NCI-H526 (cell line): ENCODE measurements at regions not wholly inside any gene's neighbourhood (a gene's known extent, or its start where the extent isn't known, plus 50 kb on each side); places are given as distances from the start of the nearest gene placed in this dataset.

Experiments used
- DNase-seq, 2 experiments: peaks; one replicate each; lab custom pipeline; 2025; lab: John Stamatoyannopoulos, UW

DNA sequence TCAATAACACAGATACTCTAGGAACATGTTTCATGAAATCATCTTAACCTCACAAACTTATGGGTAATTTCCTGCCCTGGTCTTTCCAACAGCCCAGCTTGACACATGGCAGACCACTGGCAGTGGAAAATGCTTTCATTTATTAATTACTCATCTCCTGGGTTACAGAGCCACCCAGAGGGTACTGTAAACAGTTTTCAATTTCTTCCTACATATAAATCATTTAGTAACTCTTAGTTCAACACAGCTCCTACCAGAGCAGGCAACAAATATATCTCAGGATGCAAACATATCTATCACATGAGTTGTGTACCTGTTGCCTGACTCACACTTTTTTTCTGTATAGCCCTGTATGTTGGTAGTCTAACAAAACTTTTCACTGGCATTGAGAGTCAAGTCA, 99.2 kb upstream of the VRK2 start:
- DNase-seq: no peak

DNA sequence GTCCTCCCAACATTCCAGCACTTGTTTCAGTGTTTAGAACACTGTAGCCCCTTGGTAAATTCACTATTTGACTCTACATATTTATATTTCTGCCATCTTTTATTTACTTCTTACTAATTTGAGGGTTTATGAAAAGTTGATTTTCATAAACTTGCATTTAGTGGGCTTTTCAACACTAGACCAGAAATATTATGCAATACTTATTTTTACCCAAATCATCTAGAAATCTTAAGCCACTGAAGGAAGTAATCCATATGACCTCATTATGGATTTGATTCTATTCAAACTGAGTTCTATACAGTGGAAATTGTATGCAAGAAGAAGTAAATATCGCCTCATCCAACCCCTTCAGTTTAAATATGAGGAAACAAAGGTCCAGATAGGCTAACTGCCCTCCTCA, 92.6 kb upstream of the VRK2 start:
- no peak for DNase-seq

DNA sequence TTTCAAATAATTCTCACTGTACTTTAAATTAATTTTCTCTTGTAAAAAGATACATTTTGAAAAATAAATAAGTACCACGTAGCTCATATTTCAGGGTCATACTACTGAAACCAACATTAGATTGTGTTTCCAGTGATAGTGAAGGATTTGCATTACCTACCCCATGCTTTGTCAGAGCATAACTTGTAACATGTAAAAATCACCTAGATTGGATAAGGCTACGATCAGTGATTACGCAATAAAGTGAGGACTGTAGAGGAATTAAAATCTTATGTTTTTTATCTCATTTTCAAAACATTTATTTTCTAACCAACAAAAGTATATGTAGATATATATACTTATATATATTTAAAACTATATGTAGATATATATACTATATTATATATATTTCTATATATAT, 89.4 kb upstream of the VRK2 start:
- no peak for DNase-seq

DNA sequence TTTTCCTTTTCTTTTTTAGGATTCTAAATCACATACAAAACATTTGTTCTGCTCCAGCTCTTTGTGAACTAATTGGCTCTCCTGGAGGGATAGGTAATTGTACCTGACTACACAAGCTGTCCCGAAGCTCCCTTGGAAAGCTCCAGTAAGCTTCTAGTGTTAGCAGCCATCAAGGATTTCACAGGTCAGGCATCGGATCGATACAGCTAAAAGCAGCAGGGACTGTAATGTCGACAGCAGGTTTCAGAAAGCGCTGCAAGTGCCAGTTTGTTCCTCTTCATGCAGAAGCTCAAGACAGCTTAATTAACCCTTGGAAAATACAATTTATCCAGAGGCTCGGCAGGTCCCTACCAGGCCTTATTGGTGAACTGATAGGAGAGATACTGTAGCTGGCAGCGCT, 87.2 kb upstream of the VRK2 start:
- DNase-seq: no peak

DNA sequence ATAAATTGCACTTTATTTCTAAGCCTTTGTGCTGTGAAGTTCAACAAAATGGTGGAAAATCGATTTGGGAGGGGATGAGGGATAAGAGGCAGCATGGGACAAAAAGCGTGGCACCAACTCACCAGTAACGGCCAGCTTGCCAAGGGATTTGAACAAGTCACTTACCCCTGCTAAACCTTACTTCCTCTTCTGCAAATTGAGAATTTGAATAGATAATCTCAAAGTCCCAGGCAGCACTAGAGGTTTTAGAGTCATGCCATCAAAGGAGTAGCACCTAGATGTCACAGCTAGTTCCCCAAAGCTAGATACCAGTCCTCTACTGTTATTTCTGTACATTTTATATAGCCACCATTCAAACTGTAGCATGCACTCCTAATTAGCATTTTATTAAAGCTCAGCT, 83.7 kb upstream of the VRK2 start:
- DNase-seq: peak in 1 of 2 experiments; percentile 8

DNA sequence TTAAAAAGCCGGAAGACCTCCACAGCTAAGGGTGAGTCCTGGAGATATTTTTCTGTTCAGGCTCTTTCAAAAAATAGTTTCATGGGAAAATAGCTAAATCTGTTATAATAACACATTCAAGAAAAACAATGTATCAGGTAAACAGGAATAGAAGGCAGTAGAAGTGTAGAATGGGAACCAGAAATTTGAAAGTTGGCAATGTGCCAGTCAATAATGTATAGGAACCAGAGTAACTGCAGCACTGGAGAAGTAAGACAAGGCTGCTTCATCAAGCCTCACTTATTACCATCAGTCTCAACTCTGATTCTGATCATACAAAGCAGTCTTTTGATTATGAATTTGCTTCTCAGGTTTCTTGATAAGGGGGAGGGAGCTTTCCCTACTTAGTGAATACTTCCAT, 81.4 kb upstream of the VRK2 start:
- DNase-seq: no peak

DNA sequence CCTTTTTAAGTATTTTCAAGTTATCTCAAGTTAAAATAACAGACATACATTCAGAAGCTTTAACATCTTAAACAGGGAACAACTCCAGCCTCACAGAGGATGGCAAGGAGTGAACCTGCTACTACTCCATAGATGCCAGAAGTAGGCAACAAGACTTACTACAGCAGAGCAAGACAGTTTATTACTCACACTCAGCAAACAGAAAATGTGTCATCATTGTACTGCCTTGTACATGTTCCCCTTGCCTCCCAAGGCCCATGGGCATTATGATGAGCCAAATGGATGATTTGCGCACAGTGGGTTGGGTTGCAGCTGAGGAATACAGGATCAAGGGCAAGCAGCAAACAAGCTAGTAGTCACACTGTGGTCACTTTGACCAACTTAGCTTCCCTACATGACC, 80.6 kb upstream of the VRK2 start:
- DNase-seq: no peak

DNA sequence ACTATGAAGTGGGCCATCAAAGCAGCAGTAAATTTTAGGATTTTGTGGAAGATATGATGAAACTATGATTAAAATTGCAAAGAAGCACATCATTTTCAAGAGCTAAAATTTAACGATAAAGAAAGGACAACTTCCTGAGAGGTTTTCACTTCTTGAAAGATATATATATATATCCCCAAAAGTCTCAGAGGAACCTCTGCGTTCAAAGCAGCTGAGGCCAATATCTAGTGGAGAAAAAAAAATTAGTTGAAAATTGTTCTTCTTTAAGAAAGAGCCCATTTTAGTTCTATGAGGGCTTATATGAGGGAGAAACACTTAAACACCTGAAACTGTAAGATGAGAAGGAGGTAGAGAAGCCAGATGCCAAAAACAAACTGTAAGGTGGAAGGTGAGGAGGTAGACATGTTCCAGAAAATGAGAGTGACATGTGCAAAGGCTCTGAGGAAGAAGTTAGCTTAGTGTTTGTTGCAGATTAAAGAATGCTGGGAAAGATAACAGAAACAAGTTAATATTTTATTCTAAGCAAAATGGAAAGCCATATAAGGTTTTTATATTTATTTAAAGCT, 72.9 kb upstream of the VRK2 start:
- no peak for DNase-seq

DNA sequence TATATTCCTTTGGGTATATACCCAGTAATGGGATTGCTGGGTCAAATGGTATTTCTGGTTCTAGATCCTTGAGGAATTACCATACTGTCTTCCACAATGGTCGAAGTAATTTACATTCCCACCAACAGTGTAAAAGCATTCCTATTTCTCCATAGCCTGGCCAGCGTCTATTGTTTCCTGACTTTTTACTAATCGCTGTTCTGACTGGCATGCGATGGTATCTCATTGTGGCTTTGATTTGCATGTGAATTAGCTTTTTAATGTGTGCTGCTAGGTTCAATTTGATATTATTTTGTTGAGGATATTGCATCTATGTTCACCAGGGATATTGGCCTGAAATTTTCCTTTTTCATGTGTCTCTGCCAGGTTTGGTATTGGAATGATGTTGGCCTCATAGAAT, 67.4 kb upstream of the VRK2 start:
- DNase-seq: peak in 1 of 2 experiments; percentile 29

DNA sequence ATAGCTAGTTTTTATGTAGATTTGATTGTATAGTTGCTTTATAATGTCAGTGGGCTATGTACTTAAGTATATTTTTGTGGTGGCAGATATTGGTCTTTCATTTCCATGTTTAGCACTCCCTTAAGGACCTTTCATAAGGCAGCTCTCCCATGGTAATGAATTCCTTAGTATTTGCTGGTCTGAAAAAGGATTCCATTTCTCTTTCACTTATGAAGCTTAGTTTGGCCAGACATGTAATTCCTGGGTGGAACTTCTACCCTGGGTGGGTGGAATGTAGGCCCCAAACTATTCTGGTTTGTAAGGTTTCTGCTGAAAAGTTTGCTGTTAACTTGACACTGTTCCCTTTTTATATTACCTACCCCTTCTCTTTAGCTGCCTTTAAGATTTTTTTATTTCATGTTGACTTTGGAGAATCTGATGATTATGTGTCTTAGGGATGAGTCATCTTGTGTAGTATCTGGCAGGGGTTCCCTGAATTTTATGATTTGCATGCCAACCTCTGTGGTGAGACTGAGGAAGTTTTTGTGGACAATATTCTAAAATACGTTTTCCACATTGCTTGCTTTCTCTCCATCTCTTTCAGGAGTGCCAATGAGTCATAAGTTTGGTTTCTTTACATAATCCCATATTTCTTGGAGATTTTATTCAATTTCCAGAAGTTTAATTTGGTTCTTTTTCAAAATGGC, 65.4 kb upstream of the VRK2 start:
- no peak for DNase-seq

DNA sequence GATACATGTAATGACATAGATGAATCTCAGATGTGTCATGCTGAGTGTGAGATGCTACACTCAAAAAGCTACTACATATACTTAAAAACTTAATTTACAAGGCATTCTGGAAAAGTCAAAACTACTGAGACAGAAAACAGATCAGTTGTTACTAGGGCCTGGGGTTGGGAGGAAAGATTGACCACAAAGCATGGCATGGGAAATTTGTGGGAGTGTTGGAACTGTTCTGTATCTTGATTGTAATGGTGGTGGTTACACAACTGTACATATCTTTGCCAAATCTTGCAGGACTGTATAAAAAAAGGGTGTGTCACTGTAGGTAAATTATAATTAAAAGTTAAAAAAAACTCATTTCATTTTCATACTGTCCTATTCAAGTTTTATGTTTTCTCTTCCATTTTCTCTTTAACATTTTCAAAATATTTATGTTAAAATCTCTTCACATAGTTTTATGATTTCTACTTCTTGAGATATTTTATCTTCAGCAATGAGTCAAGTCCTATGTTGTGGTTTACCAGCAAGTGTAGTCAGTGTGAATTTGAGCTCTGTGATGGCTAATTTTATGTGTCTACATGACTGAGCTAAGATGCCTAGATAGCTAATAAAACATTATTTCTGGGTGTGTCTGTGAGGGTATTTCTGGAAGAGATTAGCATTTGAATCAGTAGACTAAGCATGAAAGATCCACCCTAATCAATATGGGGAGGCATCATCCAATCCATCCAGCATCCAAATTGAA, 58.6 kb upstream of the VRK2 start:
- no peak for DNase-seq

DNA sequence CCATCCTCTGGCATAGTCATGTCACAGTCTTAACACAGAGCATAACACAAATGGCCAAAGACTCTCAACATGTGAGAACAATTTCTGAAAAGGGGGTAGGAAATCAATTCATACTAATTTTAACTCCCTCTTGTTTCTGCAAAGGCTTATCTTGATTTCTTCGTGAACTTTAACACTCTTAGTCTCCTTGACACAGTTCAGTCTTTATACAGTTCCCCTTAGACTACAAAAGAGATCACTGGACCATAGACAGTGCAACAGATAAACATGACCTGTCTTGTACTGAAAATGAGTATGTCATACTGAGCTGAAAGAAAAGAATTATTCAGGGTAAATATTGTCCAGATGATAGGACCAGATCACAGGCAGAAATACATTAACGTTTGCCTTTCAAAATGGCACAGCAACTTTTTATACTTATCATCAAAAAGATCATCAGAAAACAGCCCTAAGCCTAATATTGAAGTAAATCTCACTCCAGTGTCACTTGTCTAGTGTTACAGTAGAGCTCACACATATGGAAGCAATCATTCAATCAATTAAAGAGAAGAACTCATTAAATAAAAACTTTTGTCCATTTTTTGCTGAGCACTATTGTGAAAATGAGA, 56.4 kb upstream of the VRK2 start:
- no peak for DNase-seq
